ENCODE measurements at regions not wholly inside any gene's neighbourhood (a gene's known extent, or its start where the extent isn't known, plus 50 kb on each side); places are given as distances from the start of the nearest gene placed in this dataset.
A peak's percentile ranks its signal among the peaks of the same experiment; 100 is the strongest.

DNA sequence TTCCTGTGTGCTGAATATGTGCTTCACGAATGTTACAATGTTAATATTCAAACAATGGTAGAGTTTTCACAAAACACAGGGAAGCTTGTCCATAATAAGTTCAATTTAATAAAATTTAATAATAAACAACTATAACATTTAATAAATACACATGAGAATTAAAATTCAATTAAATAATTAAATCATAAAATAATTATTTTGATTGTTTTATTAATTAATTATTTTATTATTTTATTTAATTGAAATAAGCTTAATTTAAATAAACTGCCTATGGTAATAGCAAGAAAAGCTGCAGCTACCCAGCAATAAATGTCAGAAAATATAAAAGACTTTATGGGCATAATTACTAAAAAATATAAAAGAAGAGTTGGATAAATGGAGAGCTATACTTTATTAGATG, 149.0 kb upstream of the NFIB start:
- DNase-seq (ENCODE audit: low read depth), result no peak
- H3K4me3 ChIP-seq (ENCODE audit: low read depth, low read length), result no peak overlapping the region
- TF ChIP-seq, protein P1, sequence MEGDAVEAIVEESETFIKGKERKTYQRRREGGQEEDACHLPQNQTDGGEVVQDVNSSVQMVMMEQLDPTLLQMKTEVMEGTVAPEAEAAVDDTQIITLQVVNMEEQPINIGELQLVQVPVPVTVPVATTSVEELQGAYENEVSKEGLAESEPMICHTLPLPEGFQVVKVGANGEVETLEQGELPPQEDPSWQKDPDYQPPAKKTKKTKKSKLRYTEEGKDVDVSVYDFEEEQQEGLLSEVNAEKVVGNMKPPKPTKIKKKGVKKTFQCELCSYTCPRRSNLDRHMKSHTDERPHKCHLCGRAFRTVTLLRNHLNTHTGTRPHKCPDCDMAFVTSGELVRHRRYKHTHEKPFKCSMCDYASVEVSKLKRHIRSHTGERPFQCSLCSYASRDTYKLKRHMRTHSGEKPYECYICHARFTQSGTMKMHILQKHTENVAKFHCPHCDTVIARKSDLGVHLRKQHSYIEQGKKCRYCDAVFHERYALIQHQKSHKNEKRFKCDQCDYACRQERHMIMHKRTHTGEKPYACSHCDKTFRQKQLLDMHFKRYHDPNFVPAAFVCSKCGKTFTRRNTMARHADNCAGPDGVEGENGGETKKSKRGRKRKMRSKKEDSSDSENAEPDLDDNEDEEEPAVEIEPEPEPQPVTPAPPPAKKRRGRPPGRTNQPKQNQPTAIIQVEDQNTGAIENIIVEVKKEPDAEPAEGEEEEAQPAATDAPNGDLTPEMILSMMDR (IDR thresholded peaks at IDR 0.05; ENCODE audit: control insufficient read depth, extremely low read depth, insufficient read depth), result no peak

DNA sequence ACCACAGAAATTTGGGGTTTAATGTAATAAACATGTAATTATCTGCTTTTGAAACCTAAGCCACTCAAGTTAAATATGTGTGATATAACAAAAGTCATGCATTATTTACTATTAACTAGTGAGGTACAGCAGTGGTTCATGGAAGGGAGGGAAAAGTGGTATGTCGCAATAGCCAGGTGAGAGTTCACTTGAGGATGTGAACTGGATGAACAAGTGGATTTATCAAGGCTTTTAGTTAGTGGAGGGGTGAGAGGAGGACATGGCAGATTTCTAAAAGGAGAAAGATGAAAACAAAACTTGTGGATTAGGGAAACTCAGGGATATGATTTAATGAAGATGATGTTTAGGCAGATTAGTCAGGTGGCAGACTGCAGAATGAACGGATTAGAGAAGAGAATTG, 141.3 kb upstream of the NFIB start:
- no peak overlapping the region for H3K4me3 ChIP-seq (ENCODE audit: low read depth, low read length)
- DNase-seq (ENCODE audit: low read depth), result no peak
- TF ChIP-seq, protein P1 (IDR thresholded peaks at IDR 0.05; ENCODE audit: control insufficient read depth, extremely low read depth, insufficient read depth), result no peak

DNA sequence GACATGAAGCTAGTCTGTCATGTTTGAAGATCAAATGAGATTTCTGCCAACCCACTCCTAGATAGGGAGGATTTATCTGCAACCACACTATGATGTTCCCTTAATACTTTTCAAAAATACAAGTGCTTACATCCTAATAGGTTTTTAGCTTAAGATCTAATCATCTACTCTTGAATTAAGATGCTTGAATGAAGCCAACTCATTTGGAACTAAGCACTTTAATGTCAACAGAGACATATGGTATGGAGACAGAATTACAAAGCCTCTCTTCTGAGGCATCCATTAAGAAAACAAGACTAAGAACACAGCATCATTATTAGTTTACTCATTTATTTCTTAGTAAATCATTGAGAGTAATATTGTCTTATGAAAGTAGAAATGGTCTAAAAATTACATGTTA, 139.3 kb upstream of the NFIB start:
- TF ChIP-seq, protein P1 (IDR thresholded peaks at IDR 0.05; ENCODE audit: control insufficient read depth, extremely low read depth, insufficient read depth), result no peak
- no peak overlapping the region for H3K4me3 ChIP-seq (ENCODE audit: low read depth, low read length)
- DNase-seq (ENCODE audit: low read depth), result peak; percentile 67

DNA sequence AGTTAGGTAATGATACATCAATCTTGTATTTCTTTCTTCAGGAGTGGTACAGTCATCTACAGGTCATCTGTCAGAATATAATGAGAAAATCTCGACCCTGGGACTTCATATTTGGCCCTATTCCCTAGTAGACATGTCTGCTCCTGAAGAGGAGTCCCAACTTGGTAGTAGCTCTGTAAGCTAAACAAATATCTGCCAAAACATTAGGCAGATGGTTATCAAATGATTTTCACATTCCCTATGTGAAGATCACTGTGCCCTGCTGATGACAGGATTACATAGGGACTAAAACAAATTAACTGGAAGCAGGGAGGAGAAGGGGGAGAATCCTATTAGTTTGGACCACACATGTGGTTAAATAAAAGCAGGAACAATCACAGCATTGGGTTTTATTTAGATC, 138.6 kb upstream of the NFIB start:
- H3K4me3 ChIP-seq (ENCODE audit: low read depth, low read length), result no peak overlapping the region
- TF ChIP-seq, protein P1 (IDR thresholded peaks at IDR 0.05; ENCODE audit: control insufficient read depth, extremely low read depth, insufficient read depth), result no peak
- DNase-seq (ENCODE audit: low read depth), result no peak

DNA sequence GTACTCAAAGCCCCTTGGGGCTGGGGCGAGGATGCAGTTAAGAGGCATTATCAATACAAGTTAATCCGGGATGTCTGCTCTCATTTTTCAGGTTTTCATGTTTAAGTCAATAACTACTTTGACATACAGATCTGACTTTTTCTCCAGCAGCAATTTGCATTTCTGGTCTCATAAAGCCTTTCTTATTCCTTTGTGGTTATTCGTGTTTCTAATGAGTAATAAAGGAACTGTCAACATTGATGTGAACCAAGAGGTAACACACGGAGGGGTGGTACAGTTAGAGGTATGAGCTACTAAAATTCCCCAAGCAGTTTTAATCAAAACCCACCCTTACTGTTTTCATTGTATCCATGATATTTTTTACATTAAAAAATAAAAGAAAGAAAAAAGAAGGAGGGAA, 138.0 kb upstream of the NFIB start:
- DNase-seq (ENCODE audit: low read depth), result no peak
- TF ChIP-seq, protein P1 (IDR thresholded peaks at IDR 0.05; ENCODE audit: control insufficient read depth, extremely low read depth, insufficient read depth), result no peak
- H3K4me3 ChIP-seq (ENCODE audit: low read depth, low read length), result no peak overlapping the region

DNA sequence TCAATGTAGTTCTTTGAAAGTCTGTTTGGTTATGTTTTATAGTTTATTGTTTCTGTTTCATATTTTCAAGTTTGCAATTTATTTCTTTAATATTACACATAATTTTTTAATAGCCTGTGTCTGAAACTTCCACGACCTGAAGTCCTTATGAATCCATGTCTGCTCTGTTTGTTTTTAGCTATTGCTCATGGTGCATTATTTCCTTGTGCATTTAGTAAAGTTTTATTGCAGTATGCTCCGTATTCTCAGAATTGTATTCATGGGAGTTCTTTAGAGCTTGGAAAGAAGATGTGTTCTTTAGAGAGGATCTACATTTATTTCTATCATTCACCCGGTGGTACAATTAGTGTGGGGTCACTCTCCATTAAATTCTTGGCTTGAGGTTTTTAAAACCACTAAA, 133.2 kb upstream of the NFIB start:
- H3K4me3 ChIP-seq (ENCODE audit: low read depth, low read length), result no peak overlapping the region
- TF ChIP-seq, protein P1 (IDR thresholded peaks at IDR 0.05; ENCODE audit: control insufficient read depth, extremely low read depth, insufficient read depth), result no peak
- no peak for DNase-seq (ENCODE audit: low read depth)

DNA sequence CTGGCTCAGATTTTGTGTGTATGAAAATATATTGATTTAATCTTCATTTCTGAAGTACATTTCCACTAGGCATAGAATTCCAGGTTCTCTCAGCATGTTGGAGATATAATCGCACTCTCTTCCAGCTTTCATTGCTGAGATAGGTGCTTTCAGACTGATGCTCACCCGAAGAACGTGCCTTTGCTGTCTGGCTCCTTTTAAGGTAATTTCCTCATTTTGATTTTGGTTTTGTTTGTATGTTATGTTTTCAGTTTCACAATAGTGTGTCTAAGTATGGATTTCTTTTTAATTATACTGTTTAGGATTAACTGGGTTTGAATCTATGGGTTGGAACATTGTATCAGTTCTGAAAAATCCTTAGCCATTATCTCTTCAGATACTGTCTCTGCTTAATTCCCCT, 132.0 kb upstream of the NFIB start:
- no peak overlapping the region for H3K4me3 ChIP-seq (ENCODE audit: low read depth, low read length)
- TF ChIP-seq, protein P1 (IDR thresholded peaks at IDR 0.05; ENCODE audit: control insufficient read depth, extremely low read depth, insufficient read depth), result no peak
- no peak for DNase-seq (ENCODE audit: low read depth)
